Sigmoid colon (tissue), 4 donors: ENCODE measurements at regions not wholly inside any gene's neighbourhood (a gene's known extent, or its start where the extent isn't known, plus 50 kb on each side); places are given as distances from the start of the nearest gene placed in this dataset.

Experiments
- CTCF ChIP-seq, 4 experiments: fragments of 450-650 bp in 3 of 4; fragments of 200-600 bp in 1 of 4; IDR thresholded peaks; one replicate each; pipeline ENCODE4 v1.5.1; 2016 to 2019; ENCODE audit warnings: antibody characterized with exemption in 4 of 4, mild to moderate bottlenecking in 3 of 4, moderate library complexity in 2 of 4
- EP300 ChIP-seq, 4 donors: sonication (generic); formaldehyde crosslinking; IDR thresholded peaks; one replicate each; pipeline ENCODE4 v1.6.1; 2017; ENCODE audit warnings: antibody characterized with exemption in 4 of 4

DNA sequence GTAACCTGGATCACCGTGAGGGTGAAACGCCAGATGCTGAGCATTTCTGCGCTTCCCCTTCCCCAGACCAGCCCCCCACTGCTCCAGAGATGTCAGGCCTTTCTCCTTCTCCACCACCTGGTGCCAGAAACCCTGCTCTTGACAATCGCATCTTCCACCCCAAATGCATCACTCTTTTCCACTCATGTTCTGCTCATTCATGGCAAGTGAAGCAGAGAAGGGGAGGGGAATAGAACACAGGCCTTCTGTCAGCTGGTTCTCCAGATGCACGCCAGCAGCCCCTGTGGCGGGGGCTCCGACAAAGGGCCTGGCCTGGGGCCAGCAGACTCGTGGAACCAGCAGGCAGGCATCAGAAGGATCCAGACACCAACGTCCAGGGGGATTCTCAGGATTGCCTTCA lies 68.5 kb upstream of the SVIL start:
- no peak for TF ChIP-seq CTCF (IDR thresholded peaks at IDR 0.05)
- no peak for TF ChIP-seq EP300 (IDR thresholded peaks at IDR 0.05)
